ENCODE measurements at regions not wholly inside any gene's neighbourhood (a gene's known extent, or its start where the extent isn't known, plus 50 kb on each side); places are given as distances from the start of the nearest gene placed in this dataset.

- TF ChIP-seq CTCF (IDR thresholded peaks at IDR 0.05), result no peak
- TF ChIP-seq ZFX (IDR thresholded peaks at IDR 0.05; ENCODE audit: borderline replicate concordance), result no peak
These were observed 736.1 kb downstream of the DOK5 start for GRCh38 chr20:55211481-55211880.
